ENCODE measurements at regions not wholly inside any gene's neighbourhood (a gene's known extent, or its start where the extent isn't known, plus 50 kb on each side); places are given as distances from the start of the nearest gene placed in this dataset.

- H3K36me3 ChIP-seq (ENCODE audit: control insufficient read depth in 4 of 4, insufficient read depth in 4 of 4, low read length in 3 of 4), result no peaks in the 10 kb centered on the region
- CTCF ChIA-PET, result interaction anchor here (1.0 to 2.7 kb wide), 8 partner anchors 10 to 181 kb away, joined by 3 to 9 read pairs (median 6); no protein-coding TSS in a partner anchor
- no peak overlapping the region for H3K4me3 ChIP-seq (ENCODE audit: control insufficient read depth in 1 of 7, extremely low read depth in 1 of 7, insufficient read depth in 4 of 7, low read depth in 2 of 7, low read length in 6 of 7)
- H3K27ac ChIP-seq (ENCODE audit: insufficient read depth in 1 of 2, low read depth in 1 of 2, low read length in 2 of 2, poor library complexity in 1 of 2, severe bottlenecking in 2 of 2), result no peak overlapping the region
- H3K9me3 ChIP-seq (ENCODE audit: control extremely low read depth in 1 of 5, control insufficient read depth in 4 of 5, insufficient read depth in 2 of 5, low read depth in 1 of 5, low read length in 4 of 5), result peaks cover 0 to 5% (median 2%) of the 10 kb centered on the region in 5 experiments
- H3K4me1 ChIP-seq (ENCODE audit: control extremely low read depth in 1 of 4, control insufficient read depth in 4 of 4, insufficient read depth in 4 of 4, low read length in 3 of 4), result no peaks in the 10 kb centered on the region
- no peaks in the 10 kb centered on the region for H3K27me3 ChIP-seq (replicated peaks in 2 of 5; ENCODE audit: control insufficient read depth in 4 of 5, insufficient read depth in 5 of 5, low read length in 4 of 5)
- POLR2A ChIA-PET, result no interaction called here
- DNase-seq, result no peak
Measured at GRCh38 chr13:99450416-99450815, 50.9 kb upstream of the TM9SF2 start.
